ENCODE measurements at regions not wholly inside any gene's neighbourhood (a gene's known extent, or its start where the extent isn't known, plus 50 kb on each side); places are given as distances from the start of the nearest gene placed in this dataset.

DNA sequence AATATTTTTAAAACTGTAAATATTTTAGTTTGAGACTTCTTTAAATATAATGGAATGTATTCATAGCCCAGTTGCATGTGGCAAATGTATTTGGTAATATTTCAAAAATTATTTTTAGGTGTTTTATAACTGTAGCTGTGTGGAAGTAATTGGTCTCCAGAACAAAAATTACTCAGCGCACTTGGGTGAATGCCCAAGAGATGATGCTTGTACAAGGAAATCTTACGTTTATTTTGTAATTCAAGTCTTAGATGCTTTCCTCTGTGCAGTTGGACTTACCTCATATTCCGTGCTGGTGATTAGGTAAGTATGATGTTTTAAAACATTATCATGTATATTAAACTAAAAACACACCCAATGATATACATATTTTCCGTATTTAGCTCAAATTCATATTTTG, 76.7 kb upstream of the SLCO1B1 start:
- CTCF ChIA-PET, result no interaction called here
- DNase-seq (ENCODE audit: low read depth, low spot score) (no peak), ATAC-seq (no peak)
- intact Hi-C loops (cut with micrococcal nuclease), result no loop called here
- no peak overlapping the region for H3K4me3 ChIP-seq (replicated peaks in 1 of 2; ENCODE audit: low read depth in 1 of 2, low read length in 2 of 2)
- H4K20me1 ChIP-seq (ENCODE audit: insufficient read depth), result no peaks in the 10 kb centered on the region
- H3K4me1 ChIP-seq (ENCODE audit: control insufficient read depth in 1 of 2, insufficient read depth in 2 of 2, low read length in 2 of 2), result no peaks in the 10 kb centered on the region
- H3K9me2 ChIP-seq (ENCODE audit: insufficient read depth), result no peaks in the 10 kb centered on the region
- POLR2A ChIA-PET, result no interaction called here
- H2AFZ ChIP-seq (ENCODE audit: low read depth, low read length, poor library complexity, severe bottlenecking), result no peak overlapping the region
- H3K27ac ChIP-seq (ENCODE audit: low read depth, low read length), result no peak overlapping the region
- TF ChIP-seq JUND (IDR thresholded peaks at IDR 0.05), result no peak
- no peak for TF ChIP-seq POLR2AphosphoS5 (IDR thresholded peaks at IDR 0.05; ENCODE audit: low read depth, low read length)
- no peak for TF ChIP-seq YY1 (IDR thresholded peaks at IDR 0.05; ENCODE audit: extremely low read depth, insufficient replicate concordance, low read depth, low read length)
- H3K4me2 ChIP-seq (ENCODE audit: low read length), result no peak overlapping the region
- H3K9me3 ChIP-seq (ENCODE audit: control insufficient read depth in 1 of 2, insufficient read depth in 1 of 2, low read depth in 1 of 2, low read length in 2 of 2), result no peaks in the 10 kb centered on the region
- no TSS peak for BruUV-seq (replicated peaks)
- H3K27me3 ChIP-seq (ENCODE audit: insufficient read depth, low read length), result no peaks in the 10 kb centered on the region
- H3K9ac ChIP-seq (ENCODE audit: low read length), result no peak overlapping the region
- no peaks in the 10 kb centered on the region for H3K36me3 ChIP-seq (ENCODE audit: control insufficient read depth in 1 of 2, insufficient read depth in 2 of 2, low read length in 2 of 2)
- RAD21 ChIA-PET (ENCODE audit: low non-redundant PET in 1 of 2, low total read pairs in 2 of 2, uncharacterized antibody in 2 of 2, unreplicated experiment in 2 of 2), result no interaction called here
- H3K79me2 ChIP-seq (ENCODE audit: insufficient read depth, low read length), result no peaks in the 10 kb centered on the region

DNA sequence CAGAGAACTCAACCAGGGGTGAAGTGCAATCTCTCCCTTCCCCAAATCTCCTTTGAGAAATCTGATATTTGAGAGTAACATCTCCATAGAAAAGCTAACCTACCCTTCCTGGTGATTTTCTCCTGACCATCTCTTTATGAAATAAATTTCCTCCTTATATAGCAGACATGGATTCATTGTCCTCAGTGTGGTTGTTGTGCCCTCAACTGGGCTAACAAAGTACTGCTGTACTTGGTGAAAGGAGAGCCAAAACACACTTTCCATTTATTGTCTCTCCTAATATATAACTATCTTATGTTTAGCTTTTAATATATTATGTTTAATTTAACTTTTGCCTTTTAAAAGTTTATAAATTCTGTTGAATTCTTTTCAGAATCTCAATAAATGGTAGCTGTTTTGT, 65.1 kb upstream of the SLCO1B1 start:
- peak; percentile 18 for DNase-seq (ENCODE audit: low read depth, low spot score)
- no peaks in the 10 kb centered on the region for H4K20me1 ChIP-seq (ENCODE audit: insufficient read depth)
- H3K9ac ChIP-seq (ENCODE audit: low read length), result no peak overlapping the region
- H3K9me2 ChIP-seq (ENCODE audit: insufficient read depth), result no peaks in the 10 kb centered on the region
- H3K4me1 ChIP-seq (ENCODE audit: control insufficient read depth in 1 of 2, insufficient read depth in 2 of 2, low read length in 2 of 2), result no peaks in the 10 kb centered on the region
- H2AFZ ChIP-seq (ENCODE audit: low read depth, low read length, poor library complexity, severe bottlenecking), result peak overlapping the region; percentile 32
- BruUV-seq (replicated peaks), result no TSS peak
- POLR2A ChIA-PET, result no interaction called here
- no peaks in the 10 kb centered on the region for H3K79me2 ChIP-seq (ENCODE audit: insufficient read depth, low read length)
- RAD21 ChIA-PET (ENCODE audit: low non-redundant PET in 1 of 2, low total read pairs in 2 of 2, uncharacterized antibody in 2 of 2, unreplicated experiment in 2 of 2), result no interaction called here
- TF ChIP-seq SIN3A (IDR thresholded peaks at IDR 0.05; ENCODE audit: low read depth), result no peak
- TF ChIP-seq, protein P1, sequence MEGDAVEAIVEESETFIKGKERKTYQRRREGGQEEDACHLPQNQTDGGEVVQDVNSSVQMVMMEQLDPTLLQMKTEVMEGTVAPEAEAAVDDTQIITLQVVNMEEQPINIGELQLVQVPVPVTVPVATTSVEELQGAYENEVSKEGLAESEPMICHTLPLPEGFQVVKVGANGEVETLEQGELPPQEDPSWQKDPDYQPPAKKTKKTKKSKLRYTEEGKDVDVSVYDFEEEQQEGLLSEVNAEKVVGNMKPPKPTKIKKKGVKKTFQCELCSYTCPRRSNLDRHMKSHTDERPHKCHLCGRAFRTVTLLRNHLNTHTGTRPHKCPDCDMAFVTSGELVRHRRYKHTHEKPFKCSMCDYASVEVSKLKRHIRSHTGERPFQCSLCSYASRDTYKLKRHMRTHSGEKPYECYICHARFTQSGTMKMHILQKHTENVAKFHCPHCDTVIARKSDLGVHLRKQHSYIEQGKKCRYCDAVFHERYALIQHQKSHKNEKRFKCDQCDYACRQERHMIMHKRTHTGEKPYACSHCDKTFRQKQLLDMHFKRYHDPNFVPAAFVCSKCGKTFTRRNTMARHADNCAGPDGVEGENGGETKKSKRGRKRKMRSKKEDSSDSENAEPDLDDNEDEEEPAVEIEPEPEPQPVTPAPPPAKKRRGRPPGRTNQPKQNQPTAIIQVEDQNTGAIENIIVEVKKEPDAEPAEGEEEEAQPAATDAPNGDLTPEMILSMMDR (IDR thresholded peaks at IDR 0.05 in 2 of 3, conservative IDR thresholded peaks at IDR 0.05 in 1 of 3; ENCODE audit: borderline replicate concordance in 1 of 3, insufficient read depth in 1 of 3, low read depth in 2 of 3, low read length in 2 of 3), result peak; percentile 54 to 62 (median 59); a peak in 5 of 6 replicates
- TF ChIP-seq, protein P2, sequence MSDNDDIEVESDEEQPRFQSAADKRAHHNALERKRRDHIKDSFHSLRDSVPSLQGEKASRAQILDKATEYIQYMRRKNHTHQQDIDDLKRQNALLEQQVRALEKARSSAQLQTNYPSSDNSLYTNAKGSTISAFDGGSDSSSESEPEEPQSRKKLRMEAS (IDR thresholded peaks at IDR 0.05), result no peak
- no peak for TF ChIP-seq EZH2phosphoT487 (IDR thresholded peaks at IDR 0.05; ENCODE audit: borderline replicate concordance)
- TF ChIP-seq EZH2 (IDR thresholded peaks at IDR 0.05), result no peak
- TF ChIP-seq POLR2A (IDR thresholded peaks at IDR 0.05; ENCODE audit: borderline replicate concordance, extremely low read depth, insufficient read depth, insufficient read length), result no peak
- no peak for TF ChIP-seq SRF (IDR thresholded peaks at IDR 0.05; ENCODE audit: low read depth)
- TF ChIP-seq, protein P3, sequence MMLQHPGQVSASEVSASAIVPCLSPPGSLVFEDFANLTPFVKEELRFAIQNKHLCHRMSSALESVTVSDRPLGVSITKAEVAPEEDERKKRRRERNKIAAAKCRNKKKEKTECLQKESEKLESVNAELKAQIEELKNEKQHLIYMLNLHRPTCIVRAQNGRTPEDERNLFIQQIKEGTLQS (IDR thresholded peaks at IDR 0.05), result no peak
- TF ChIP-seq RAD21 (IDR thresholded peaks at IDR 0.05; ENCODE audit: low read depth), result peak; percentile 67
- CTCF ChIA-PET, result interaction anchor here (0.7 to 1.8 kb wide), 4 partner anchors 117 to 516 kb away, joined by 3 to 17 read pairs (median 4); no protein-coding TSS in a partner anchor
- no peak overlapping the region for H3K4me2 ChIP-seq (ENCODE audit: low read length)
- H3K27ac ChIP-seq (ENCODE audit: low read depth, low read length), result no peak overlapping the region
- H3K27me3 ChIP-seq (ENCODE audit: insufficient read depth, low read length), result no peaks in the 10 kb centered on the region
- peak; percentile 76 for ATAC-seq
- H3K9me3 ChIP-seq (ENCODE audit: control insufficient read depth in 1 of 2, insufficient read depth in 1 of 2, low read depth in 1 of 2, low read length in 2 of 2), result no peaks in the 10 kb centered on the region
- intact Hi-C loops (cut with micrococcal nuclease), result loop anchor here (5.0 kb wide), 1 partner anchor 119 kb away; no protein-coding TSS in a partner anchor
- H3K36me3 ChIP-seq (ENCODE audit: control insufficient read depth in 1 of 2, insufficient read depth in 2 of 2, low read length in 2 of 2), result no peaks in the 10 kb centered on the region
- no peak overlapping the region for H3K4me3 ChIP-seq (replicated peaks in 1 of 2; ENCODE audit: low read depth in 1 of 2, low read length in 2 of 2)
